NCI-H1417 treated with DMSO at 0.1 percent for 48 hours (cell line): ENCODE measurements at regions not wholly inside any gene's neighbourhood (a gene's known extent, or its start where the extent isn't known, plus 50 kb on each side); places are given as distances from the start of the nearest gene placed in this dataset.

Experiments
- DNase-seq: peaks from one replicate; lab custom pipeline; 2025; lab: John Stamatoyannopoulos, UW

DNA sequence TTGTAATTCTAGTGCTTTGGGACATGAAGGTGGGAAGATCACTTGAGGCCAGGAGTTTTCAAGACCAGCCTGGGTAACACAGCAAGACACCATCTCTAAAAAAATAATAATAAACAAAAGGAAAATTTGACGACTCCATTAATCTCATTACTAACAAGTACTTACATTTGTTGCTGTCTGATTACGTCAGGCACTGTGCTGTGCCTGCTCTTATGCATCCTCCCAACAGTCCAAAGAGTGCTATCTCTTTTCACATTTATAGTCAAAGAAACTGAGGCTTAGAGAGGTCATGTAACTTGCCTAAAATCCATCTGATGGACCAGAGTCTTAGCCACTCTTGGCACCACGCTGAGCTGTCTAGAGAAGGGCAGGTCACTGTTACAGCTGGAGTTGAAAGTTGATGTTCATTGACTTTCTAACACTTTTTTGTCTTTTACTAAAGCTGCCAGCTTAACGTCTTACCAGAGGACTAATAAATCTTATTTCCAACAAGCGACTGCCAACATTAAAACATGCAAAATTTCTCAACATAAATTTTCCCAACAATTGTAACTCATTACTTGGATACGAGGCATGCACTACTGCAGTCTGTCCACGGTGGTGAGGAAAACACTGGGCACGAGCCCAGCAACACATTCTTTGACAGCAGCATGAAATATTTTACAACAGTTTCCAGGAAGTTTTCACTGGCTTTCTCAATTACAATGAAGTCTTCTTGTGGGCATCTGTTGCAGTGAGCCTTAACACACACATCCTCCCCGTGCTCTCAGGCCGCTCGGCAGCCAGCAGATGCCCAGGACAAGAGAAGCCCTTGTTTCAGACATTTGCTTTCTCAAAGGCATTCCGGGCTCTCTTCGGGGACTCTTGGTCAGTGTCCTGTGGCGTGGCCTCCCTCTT lies 262.9 kb upstream of the PROX1 start:
- DNase-seq, result no peak

DNA sequence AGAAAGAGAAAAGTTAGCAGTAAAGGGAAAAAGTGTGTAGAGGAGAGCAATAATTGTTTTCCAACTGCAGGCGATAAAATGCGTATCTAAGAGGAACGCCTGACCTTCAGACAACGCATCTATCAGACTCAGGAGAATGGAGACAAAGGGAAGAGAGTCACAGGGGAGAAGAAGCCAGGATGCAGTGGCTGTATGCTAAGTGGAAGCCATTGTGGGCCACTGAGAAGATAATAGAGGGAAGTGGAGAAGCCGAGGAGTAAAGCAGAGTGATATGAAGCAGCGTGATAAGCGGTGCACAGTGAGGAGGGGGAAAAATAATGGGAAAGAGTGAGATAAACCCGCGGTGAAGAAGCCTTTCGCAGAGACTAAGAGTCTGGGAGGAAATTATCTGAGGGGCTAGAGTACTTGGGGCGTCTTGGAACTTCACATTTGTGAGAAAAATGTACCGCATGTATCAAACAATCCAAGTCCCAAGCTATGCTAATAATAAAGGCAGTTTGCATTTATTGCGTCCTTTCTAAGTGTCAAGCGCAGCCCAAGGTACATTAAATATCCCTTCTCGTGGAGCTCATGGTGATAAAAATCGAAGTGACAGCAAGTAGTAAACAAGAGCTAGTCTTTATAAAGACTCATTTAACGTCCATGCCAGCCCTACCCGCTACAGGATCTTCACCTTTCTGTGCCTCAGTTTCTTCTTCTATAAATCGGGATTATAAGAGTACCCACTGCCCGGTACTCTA lies 259.8 kb upstream of the PROX1 start:
- DNase-seq, result no peak

DNA sequence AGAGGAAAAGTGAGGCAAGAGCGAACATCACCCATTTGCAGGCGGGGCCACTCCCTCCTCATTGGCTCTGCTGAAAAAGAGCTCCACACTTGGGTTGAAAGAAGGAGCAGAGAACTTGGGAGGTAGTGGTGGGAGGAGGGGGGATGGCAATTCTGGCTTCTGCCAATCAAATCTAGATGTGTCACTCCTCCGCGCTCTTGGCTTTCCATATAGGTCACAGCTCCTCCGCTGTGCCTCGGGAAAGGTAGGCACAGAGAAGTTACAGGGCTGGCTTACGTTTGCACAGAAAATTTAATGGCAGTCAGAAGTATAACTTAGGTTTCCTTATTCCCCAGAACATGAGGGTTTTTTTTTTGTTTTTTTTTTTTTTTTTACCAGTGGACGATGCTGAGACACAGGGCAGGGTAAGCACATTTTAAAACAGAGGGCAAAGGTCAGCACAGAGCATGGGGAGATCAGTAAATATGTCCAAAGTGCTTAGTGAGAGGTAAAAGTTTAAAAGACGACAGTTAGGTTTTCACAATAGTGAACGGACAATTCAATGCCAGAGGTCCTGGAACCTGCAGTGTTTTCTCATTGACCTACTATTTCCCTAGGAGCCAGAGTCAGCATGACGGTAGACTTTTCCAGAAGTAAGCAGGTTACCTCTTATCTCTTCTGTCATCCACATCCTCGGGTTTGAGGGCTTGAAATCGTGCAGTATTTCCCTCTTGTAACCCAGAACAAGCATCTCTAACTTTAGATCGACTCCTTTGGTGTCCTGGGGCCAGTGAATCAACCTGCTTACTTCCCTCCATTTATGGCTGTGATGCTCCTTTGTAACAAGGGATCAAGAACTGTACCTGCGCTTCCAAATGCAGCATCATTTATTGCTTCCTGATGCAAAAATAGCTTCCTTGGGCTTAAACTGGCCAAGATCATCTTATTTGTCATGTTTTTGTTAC lies 258.9 kb upstream of the PROX1 start:
- DNase-seq, result no peak

DNA sequence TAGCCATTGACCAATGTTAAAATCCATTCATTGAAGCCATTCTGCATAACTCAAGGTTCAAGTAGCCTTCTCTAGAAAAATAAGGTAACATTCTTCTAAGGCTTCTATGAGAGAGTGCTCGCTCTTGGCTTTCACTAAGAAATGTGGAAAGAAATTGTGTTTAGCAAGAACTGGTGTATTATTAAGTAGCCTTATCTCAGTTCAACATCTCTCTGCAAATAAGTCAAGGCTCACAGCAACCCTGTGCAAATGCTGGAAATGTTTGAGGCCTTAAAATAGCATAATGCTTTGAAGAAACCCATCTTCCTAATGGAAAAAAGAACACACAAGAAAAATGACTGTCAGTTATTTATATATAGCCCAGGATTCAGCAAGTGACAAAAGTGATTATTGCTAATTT lies 254.1 kb upstream of the PROX1 start:
- DNase-seq, result no peak

DNA sequence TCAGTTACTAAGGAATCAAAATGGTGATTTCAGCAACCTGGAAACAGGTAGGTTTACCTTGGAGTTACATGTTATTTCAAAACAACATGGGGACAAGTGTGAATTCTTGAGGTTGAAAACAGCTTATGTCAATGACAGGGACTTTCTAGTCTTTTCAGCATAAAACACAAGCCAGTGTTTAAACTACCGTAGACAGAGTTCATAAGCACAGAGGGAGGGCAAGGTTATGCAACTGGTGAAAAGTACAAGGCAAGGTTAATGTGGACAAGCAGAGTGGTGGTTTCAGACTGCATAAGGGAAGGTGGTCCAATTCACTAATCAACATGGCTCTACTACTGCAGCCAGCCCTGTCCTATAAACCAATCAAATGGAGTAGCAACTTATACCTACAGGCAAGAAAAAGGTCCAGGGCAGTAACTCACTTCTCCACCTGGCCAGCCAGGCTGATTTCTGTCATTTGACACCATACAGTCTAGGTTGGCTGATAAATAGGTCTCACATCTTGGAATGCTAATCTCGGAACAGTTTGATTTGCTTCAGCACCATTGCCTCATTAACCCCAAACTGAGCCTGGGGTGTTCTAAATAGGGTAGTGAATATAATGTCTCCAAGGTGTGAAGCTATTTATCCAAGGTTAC lies 250.3 kb upstream of the PROX1 start:
- no peak for DNase-seq

DNA sequence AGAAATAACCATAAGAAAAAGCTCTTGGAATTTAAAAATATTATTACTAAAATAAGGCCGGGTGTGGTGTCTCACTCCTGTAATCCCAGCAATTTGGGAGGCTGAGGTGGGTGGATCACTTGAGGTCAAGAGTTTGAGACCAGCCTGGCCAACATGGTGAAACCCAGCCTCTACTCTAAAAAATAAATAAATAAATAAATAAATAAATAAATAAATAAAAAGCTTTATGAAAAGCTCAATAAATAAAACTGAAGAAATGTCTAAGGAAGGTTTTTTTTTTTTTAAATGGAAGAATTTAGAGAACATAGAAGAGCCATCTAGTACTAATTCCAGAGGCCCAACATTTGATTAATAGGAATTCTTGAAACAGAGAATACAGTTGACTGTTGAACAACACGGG lies 249.1 kb upstream of the PROX1 start:
- DNase-seq, result no peak

DNA sequence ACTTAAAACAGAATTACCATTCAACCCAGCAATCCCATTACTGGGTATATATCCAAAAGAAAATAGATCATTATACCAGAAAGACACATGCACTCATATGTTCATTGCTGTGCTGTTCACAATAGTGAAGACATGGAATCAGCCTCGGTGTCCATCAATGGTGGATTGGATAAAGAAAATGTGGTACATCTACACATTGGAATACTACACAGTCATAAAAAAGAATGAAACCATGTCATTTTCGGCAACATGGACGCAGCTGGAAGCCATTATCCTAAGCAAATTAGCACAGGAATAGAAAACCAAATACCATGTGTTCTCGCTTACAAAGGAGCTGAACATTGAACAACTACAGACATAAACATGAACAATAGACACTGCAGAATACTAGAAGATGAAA lies 244.8 kb upstream of the PROX1 start:
- DNase-seq, result no peak

DNA sequence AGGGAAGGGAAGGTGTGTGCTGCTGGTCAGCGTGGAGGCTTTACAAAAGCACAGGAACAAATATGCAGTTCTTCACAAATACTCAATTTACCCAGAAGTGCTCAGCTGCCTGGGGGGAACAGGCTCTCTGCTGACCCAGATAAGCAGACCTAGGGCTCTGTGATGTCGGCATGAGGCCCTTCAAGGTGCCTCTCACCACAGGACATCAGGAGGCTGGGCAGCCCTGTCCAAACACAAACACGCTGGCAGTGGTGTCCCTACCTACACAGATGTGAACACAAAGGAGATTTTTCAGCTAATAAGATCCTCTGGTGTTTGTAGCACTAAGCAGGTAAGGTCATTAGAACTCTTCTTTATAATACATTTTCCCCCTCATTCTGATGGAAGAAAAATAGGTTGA lies 243.0 kb upstream of the PROX1 start:
- DNase-seq, result no peak

DNA sequence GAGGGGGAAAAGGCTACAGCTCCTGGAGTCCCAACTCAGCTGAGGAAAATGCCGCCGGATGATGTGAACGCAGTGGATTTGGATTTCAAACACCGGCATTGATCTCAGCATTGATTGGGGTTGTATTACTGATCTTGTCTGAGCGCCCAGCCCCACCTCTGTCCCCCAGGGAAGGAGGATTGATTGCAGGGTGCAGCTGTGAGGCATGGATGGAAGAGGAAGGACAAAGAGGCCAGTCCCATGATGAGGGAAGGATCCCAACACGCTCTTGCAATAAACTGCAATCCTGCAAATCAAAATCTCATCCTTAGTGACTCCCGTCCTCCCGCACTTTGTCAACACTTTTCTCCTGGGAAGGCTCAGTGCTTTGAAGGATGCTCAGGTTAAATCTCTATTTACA lies 242.3 kb upstream of the PROX1 start:
- no peak for DNase-seq

DNA sequence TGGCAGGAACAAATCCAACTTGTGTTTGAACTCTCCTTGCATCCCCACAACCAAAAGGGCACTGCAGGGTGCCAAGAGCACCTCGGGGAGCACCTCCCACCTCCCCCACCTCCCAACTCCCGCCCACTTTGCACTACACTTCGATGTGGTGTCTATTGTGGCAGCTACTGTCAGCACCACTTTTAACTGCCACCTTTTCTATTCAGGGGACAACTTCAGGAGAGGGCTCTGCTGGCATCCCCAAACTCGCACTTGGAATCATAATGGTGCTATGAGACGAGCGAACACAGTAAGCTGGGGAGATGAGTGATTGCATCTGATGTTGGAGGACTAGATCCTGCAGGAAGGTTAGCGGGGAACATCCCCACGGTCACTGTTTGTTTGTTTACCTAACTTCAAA lies 238.2 kb upstream of the PROX1 start:
- DNase-seq, result no peak

DNA sequence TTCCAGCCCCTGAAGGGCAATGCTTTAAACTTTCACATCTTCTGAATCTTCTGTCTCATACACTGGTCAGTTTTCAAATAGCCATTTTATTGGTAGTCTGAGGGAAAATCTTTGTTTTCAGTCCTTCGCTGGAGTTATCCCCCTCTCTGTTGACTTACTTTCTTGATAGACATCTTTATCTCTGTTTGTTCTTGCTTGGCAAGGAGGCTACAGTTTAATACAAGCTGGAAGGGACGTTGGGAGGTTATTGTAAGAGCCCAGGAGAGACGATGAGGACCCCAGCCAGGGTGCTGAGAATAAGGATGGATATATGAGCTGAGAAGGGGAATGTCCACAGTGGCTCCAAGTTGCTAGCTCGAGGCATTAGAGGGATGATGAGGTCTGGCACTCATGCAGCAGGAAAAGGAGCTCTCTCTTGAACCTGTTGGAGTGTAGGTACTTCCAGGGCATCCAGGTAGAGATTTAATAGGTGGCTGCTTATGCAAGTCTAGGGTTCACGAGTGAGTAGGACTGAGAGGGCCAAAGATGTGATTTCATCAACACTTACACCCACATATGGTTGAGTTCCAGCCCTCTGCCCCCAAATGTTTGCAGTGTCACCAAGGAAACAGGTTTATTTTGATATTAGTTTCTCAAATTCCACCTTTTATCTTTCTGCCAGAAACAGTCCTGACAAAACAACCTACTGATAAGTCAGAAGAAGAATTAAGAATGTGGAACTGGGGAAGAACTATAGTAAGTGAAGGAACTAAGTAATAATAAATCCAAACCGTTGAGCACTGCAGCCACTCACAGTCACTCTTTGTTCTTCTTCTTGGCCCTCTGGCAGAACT lies 237.3 kb upstream of the PROX1 start:
- no peak for DNase-seq

DNA sequence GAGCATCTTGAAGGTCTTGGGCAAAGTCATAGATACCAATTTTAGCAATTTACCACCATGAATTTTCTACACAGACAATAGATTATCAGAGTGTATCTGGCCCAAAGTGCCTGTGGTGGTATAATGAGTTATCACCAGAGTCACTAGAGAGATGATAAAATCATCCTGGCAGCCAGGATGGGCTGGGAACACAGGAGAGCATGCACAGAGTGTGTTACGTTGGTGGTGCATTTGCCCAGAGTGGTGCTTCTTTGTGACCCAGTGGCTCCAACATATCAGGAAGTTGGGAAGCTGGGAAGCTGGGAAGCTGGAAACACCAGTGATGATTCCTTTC lies 236.7 kb upstream of the PROX1 start:
- DNase-seq, result no peak

DNA sequence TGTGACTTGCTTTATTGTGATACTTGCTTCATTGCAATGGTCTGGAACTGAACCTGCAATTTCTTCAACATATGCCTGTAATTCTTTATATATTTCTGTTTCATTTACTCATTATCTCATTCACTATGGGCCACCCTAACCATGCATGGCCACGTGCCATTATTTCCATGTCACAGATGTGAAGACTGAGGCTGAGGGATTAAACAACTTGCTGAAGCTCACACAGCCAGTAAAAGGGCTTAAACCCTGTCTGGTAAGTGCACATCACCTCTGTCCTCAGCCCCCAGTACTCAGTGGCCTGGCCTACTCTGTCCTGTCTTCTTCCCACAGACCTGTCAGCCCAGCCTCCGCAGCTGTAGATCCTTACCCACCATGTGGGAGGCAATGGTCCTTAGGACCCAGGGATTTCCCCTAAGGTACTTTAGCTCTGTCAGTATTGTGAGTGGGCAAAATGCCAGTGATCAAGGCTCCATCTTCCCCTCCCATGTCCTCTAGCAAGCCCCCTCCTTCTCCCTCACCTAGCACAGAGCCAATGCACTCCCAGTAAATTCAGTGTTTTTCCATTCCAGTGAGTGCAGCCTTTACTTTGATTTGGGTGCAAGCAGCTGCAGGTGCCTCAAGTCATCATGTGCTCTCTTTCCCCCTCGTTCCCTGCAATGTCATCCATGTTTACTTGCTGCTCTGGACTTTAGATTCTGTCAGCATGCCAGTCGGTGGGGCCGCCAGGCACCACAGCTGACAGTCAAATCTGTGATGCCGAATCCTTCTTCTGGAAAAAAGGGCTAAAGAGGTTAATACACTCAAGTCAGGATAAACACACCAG lies 228.2 kb upstream of the PROX1 start:
- no peak for DNase-seq

DNA sequence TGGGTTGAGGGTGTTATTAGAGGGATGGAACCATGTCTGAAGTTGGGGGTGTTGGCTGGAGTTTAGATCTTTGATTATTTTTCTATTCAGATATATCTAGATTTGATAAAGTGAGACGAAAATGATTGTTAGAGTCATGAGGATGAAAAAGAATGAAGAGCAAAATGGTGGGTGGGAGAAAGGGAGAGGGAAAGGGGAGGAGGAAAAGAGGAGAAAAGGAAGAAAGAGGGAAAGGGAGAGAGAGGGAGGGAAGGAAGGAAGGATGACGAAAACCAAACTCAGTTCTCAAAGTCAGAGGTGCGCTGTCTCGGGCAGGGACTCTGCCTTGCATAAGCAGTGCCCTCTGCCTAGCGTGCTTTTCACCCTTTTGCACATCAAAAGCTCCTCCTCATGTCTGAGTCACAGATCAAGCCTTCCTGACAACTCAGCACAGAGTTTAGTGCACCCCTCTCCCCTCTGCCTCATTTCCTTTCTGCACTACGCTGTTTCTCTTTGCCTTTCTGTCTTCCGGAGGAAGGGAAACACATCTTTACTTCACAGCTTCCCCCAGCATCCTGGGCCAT lies 225.8 kb upstream of the PROX1 start:
- DNase-seq, result no peak

DNA sequence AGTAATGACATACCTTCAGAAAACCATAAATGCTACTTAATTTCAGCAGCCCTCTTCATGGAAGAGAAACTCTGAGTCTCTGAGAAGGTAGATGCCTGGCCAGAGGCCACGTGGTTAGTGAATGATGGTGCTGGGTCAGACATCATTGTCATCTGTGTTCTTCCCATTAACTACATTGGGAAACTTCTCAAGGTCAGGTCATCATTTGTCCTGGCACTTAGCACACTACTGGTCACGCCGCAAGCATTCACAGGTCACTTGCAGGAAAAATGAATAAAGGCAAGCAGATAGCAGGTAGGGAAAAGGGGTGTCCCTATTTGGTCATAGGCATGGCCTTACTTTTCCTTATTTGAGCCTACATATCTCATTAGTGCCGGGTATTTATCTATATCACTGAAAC lies 220.1 kb upstream of the PROX1 start:
- no peak for DNase-seq

DNA sequence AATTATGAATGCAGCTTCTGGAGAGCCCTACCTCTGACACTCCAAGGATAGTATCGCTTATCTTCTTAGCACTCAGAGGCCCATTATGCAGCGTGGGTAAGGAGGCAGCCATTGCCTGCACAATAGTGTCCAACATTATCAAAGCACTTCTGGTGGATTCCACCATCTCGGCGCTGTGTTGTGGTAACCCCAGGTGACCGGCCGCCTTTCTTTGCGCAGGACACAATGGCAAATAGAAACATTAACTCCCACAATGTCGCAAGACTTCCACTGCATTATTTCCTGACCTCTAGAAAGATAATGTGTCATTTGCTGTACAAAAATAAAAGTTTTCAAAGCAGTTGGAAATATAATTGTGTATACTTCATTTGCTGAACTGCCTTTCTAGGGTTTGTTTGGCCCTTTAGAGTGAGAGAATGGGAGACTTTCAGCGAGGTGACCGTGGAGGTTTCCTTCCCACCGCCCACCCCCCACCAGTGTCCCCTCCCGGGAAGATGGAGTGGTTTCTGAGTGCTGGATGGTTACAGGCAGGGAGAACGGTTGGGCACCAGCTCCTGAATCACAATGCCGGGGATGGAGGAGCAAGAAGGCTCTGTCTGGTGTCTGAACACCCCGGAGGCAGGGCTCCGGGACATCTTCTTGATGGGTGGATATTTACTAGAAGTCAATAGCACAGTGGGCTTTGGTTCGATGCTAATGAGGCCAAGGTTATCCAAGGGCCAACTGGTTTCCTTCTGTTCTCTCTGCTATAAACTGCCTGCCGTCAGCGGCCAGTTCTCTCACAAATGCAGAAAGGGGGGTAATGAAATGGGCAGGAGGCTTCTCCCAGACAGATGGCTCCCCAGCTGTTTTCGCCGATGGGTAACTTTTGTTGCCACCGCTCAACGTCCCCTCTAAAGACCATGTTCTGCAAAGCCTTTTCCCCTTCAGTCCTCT lies 215.4 kb upstream of the PROX1 start:
- no peak for DNase-seq

DNA sequence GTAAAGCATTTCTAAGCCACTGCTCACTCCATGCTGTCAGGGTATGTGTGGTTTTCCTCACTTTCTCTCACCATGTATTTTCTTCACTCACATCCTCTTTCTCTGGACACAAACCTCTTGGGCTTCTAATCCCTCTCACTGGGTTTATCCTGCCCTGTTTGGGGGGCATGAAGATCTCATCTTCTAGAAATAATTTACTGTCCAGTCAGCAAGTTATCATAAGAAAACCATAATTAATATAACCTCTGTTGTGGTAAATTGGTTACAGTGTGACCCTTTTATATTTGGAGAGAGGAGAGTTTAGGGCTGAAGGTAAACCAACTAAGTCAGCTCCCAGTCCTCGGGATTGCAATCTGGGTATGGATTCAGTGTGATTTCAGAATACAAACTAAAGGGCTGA lies 213.8 kb upstream of the PROX1 start:
- no peak for DNase-seq

DNA sequence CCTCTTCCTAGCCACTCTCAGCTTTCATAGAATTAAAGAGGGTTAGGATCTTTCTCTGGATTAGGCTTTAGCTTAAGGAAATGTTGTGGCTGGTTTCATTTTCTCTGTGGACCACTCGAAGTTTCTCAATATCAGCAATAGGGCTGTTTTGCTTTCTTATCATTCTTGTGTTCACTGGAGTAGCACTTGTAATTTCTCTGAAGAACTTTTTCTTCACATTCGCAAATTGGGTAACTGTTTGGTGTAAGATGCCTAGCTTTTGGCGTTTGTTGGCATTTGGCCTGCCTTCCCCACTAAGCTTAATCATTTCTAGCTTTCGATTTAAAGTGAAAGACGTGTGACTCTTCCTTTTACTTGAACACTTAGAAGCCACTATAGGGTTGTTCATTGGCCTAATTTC lies 210.8 kb upstream of the PROX1 start:
- no peak for DNase-seq

DNA sequence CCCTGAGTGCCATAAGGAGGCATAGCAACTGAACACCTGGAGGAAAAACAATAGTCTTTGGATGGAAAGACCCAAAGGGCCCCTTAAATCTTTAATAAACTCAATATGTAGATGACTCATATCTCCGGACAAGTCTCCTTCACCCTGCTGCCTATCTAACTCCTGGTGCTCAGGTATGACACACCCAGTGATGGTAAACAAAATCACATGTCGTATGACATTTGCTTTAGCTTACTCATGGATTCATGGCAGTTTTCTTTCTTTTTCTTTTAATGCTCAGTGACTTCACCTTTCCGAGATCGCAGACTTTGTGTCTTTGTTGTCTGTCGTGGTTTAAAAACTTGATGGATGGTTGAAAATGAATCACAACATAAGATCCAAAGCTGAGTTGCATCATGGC lies 208.5 kb upstream of the PROX1 start:
- DNase-seq, result no peak
